ENCODE measurements at regions not wholly inside any gene's neighbourhood (a gene's known extent, or its start where the extent isn't known, plus 50 kb on each side); places are given as distances from the start of the nearest gene placed in this dataset.
"Not testable (repeated sequence)": the region's sequence is repeated elsewhere in the genome, so short reads cannot be mapped to it uniquely, and the experiment has no call there.

GRCh38 chr12:111247083-111247783, 121.7 kb downstream of the PHETA1 start:
- Histone ChIP-seq H3K27ac (replicated peaks) (no peak overlapping the region), H3K4me3 (no peak overlapping the region), H3K27me3 (ENCODE audit: low read depth) (peaks cover 24% of the 10 kb centered on the region), H3K36me3 (no peaks in the 10 kb centered on the region), H3K4me1 (peaks cover 10% of the 10 kb centered on the region), H3K9me3 (replicated peaks) (peaks cover 28% of the 10 kb centered on the region)
- intact Hi-C loops (cut with micrococcal nuclease), result no loop called here
- DNase-seq, result no peak
- TF ChIP-seq, protein P1, sequence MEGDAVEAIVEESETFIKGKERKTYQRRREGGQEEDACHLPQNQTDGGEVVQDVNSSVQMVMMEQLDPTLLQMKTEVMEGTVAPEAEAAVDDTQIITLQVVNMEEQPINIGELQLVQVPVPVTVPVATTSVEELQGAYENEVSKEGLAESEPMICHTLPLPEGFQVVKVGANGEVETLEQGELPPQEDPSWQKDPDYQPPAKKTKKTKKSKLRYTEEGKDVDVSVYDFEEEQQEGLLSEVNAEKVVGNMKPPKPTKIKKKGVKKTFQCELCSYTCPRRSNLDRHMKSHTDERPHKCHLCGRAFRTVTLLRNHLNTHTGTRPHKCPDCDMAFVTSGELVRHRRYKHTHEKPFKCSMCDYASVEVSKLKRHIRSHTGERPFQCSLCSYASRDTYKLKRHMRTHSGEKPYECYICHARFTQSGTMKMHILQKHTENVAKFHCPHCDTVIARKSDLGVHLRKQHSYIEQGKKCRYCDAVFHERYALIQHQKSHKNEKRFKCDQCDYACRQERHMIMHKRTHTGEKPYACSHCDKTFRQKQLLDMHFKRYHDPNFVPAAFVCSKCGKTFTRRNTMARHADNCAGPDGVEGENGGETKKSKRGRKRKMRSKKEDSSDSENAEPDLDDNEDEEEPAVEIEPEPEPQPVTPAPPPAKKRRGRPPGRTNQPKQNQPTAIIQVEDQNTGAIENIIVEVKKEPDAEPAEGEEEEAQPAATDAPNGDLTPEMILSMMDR (IDR thresholded peaks at IDR 0.05; ENCODE audit: borderline replicate concordance), result no peak

DNA sequence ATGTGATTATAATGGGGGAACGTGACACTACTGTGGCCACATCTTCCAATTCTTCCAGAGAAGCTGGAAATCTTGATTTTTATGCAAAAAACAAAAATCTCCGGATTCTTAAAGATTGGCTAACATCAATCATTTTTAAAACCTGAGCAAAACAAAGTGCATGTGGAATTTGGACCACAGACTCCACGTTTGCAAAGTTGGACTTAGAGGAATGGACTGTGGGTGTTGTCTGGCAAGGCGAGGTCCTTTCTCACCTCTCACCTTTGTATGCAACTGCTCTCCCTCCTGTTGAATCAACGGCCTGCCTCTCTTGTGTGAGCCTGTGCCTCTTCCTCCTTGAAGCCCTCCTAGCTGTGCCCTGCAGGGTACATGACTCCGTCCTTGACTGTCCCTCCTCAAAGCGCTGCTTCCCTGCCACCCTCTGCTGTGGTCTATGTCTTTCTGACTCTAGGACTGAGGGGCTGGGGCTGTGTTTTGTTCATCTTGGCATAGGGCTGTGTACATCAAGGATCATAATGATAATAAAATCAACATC, 122.4 kb downstream of the PHETA1 start:
- H3K4me3 ChIP-seq, result no peak overlapping the region
- no peaks in the 10 kb centered on the region for H3K36me3 ChIP-seq
- TF ChIP-seq, protein P1 (IDR thresholded peaks at IDR 0.05; ENCODE audit: borderline replicate concordance), result no peak
- no peak overlapping the region for H3K27ac ChIP-seq (replicated peaks)
- intact Hi-C loops (cut with micrococcal nuclease), result no loop called here
- DNase-seq, result no peak
- peaks cover 22% of the 10 kb centered on the region for H3K27me3 ChIP-seq (ENCODE audit: low read depth)
- peaks cover 10% of the 10 kb centered on the region for H3K4me1 ChIP-seq
- H3K9me3 ChIP-seq (replicated peaks), result peaks cover 28% of the 10 kb centered on the region

DNA sequence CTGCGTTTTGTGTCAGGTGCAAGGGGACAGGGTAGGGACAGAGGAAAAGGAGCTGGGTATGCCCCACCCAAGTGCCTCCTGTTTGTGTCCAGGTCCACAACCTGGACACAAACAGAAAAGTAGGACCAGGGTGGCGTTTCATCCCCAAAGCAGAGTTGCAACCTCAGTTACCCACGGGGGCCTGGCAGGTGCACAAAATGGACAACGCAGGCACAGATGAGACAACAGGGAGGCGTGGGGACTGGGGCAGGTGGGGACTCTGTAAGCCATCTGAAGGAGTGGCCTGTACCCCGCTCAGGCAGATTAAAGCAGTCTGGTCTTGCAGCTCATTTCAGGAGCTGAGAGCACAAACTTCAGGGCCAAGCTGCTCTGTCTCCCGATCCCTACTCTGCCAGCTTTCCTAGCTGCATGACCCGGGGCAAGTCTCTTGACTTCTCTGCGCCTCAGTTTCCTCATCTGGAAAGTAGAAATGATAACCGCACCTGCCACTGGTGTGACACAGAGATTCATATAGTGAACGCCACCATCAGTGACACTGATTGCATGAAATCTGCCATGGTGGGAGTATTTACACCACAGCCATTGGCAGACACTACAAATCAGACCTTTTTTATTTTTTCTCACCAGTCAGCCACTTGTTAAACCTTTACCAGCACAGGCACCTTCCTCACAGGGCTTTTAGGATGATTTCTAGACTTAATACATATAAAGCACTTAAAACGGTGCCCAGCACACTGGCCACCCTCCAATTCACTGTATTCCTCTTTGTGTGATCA, 123.0 kb downstream of the PHETA1 start:
- H3K4me3 ChIP-seq, result no peak overlapping the region
- intact Hi-C loops (cut with micrococcal nuclease), result no loop called here
- peaks cover 22% of the 10 kb centered on the region for H3K27me3 ChIP-seq (ENCODE audit: low read depth)
- H3K4me1 ChIP-seq, result peaks cover 10% of the 10 kb centered on the region
- no peak for DNase-seq
- TF ChIP-seq, protein P1 (IDR thresholded peaks at IDR 0.05; ENCODE audit: borderline replicate concordance), result no peak
- no peaks in the 10 kb centered on the region for H3K36me3 ChIP-seq
- H3K9me3 ChIP-seq (replicated peaks), result peaks cover 28% of the 10 kb centered on the region
- no peak overlapping the region for H3K27ac ChIP-seq (replicated peaks)

DNA sequence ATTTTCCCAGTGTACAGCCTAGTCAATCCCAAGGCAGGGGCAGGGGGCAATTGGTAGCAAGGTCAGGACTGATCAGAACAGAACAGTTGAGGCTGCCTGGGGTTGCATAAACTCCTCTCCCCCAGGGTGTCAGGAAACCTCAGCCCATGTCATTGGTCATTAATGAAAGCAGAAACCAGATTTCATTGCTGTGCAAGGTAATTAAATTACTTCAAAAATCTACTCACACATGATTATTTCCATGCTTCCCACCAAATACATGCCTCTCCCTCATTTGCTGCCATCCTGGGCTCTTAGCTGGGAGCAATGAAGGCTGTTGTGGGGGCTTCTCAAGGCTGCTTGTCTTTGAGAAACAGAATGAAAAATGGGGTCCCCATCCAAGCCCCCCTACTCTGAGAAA, 124.2 kb downstream of the PHETA1 start:
- H3K4me1 ChIP-seq, result peaks cover 10% of the 10 kb centered on the region
- peaks cover 17% of the 10 kb centered on the region for H3K27me3 ChIP-seq (ENCODE audit: low read depth)
- H3K9me3 ChIP-seq (replicated peaks), result peaks cover 28% of the 10 kb centered on the region
- no peaks in the 10 kb centered on the region for H3K36me3 ChIP-seq
- DNase-seq, result no peak
- H3K4me3 ChIP-seq, result no peak overlapping the region
- intact Hi-C loops (cut with micrococcal nuclease), result no loop called here
- TF ChIP-seq, protein P1 (IDR thresholded peaks at IDR 0.05; ENCODE audit: borderline replicate concordance), result no peak
- no peak overlapping the region for H3K27ac ChIP-seq (replicated peaks)

GRCh38 chr12:111242817-111243216, 126.1 kb downstream of the PHETA1 start:
- Histone ChIP-seq H3K9me3 (replicated peaks) (peaks cover 28% of the 10 kb centered on the region), H3K4me1 (peaks cover 10% of the 10 kb centered on the region)
- H3K27ac ChIP-seq (replicated peaks); H3K36me3 ChIP-seq; DNase-seq; H3K4me3 ChIP-seq; intact Hi-C loops (cut with micrococcal nuclease); H3K27me3 ChIP-seq (ENCODE audit: low read depth): not testable (repeated sequence)

GRCh38 chr12:111242184-111242583, 126.7 kb downstream of the PHETA1 start:
- TF ChIP-seq, protein P1 (IDR thresholded peaks at IDR 0.05; ENCODE audit: borderline replicate concordance), result no peak
- peaks cover 8% of the 10 kb centered on the region for H3K27me3 ChIP-seq (ENCODE audit: low read depth)
- no peak for DNase-seq

More at GRCh38 chr12:111242184-111242583, 126.7 kb downstream of the PHETA1 start:
- no peak overlapping the region for H3K4me3 ChIP-seq
- peaks cover 5% of the 10 kb centered on the region for H3K4me1 ChIP-seq
- no peak overlapping the region for H3K27ac ChIP-seq (replicated peaks)
- intact Hi-C loops (cut with micrococcal nuclease), result no loop called here
- no peaks in the 10 kb centered on the region for H3K36me3 ChIP-seq
- H3K9me3 ChIP-seq (replicated peaks), result peaks cover 28% of the 10 kb centered on the region

Measured in left ventricle myocardium inferior (tissue), 1 donor.